K562 (cell line): ENCODE measurements at regions not wholly inside any gene's neighbourhood (a gene's known extent, or its start where the extent isn't known, plus 50 kb on each side); places are given as distances from the start of the nearest gene placed in this dataset.
A peak's percentile ranks its signal among the peaks of the same experiment; 100 is the strongest.

Source experiments
- ATAC-seq: fragments of 200-7000 bp; cut with Tn5 transposase; 3 replicates; pipeline ENCODE4 v1.9.1; 2020; ENCODE audit warnings: moderate library complexity
- BruUV-seq: library from RNA; stranded (reverse); fragments of 400-500 nt; replicated peaks from 2 replicates; lab custom pipeline; 2021; lab: Mats Ljungman, UMichigan
- CTCF ChIA-PET: fragments of 300-600 bp; formaldehyde crosslinking; extraction: SDS; loops from one replicate; lab custom pipeline; 2021; ENCODE audit warnings: low intra/inter-chr PET ratio; lab: Yijun Ruan, JAX
- POLR2A ChIA-PET: fragments of 300-600, 350-650 bp; sonication (Branson Sonifier 250); formaldehyde crosslinking; extraction: SDS; loops from one replicate; lab custom pipeline; 2021; ENCODE audit warnings: antibody characterized with exemption, inconsistent platforms; lab: Yijun Ruan, JAX
- DNase-seq, 4 experiments: peaks; one replicate each; pipeline versions ENCODE4 v3.0.0 to v3.0.0-alpha.2; 2011 to 2018; ENCODE audit warnings: low spot score in 3 of 4, mixed read lengths in 3 of 4; ENCODE audit errors: extremely low read depth in 1 of 4
- FAIRE-seq: peaks from 2 replicates; lab custom pipeline; 2011; peaks lifted over from hg19 to GRCh38; lab: Jason Lieb, UNC
- H2AFZ ChIP-seq: 2 replicates; pipeline ENCODE4 v1.6.0; 2011; ENCODE audit warnings: low read depth, low read length, control low read depth, inconsistent platforms
- H3K27ac ChIP-seq: fragments of 200-600 bp; 3 replicates; pipeline ENCODE4 v1.8.0; 2011; ENCODE audit warnings: low read depth, mild to moderate bottlenecking, control low read depth, inconsistent platforms, low read length, moderate library complexity, mixed read lengths; ENCODE audit errors: extremely low read depth
- H3K27me3 ChIP-seq, 2 experiments: fragments of 300-600 bp in 1 of 2; 2 replicates in 1 of 2; 3 replicates in 1 of 2; pipeline versions ENCODE4 v1.6.0 to v1.8.0; 2011; ENCODE audit warnings: inconsistent platforms in 2 of 2, low read length in 2 of 2, mild to moderate bottlenecking in 1 of 2, mixed read lengths in 1 of 2, moderate library complexity in 1 of 2; ENCODE audit not compliant: control insufficient read depth in 2 of 2, insufficient read depth in 2 of 2
- H3K36me3 ChIP-seq: fragments of 300-600 bp; 3 replicates; pipeline ENCODE4 v1.8.0; 2011; ENCODE audit warnings: mild to moderate bottlenecking, low read length, inconsistent platforms; ENCODE audit not compliant: control insufficient read depth, insufficient read depth
- H3K4me1 ChIP-seq, 2 experiments: fragments of 200-600 bp in 1 of 2; replicated peaks in 1 of 2; 2 replicates in 1 of 2; 3 replicates in 1 of 2; pipeline versions ENCODE4 v1.5.1 to v1.8.0; 2011; ENCODE audit warnings: inconsistent platforms in 2 of 2, low read length in 2 of 2, mild to moderate bottlenecking in 1 of 2, mixed read lengths in 1 of 2, moderate library complexity in 1 of 2; ENCODE audit not compliant: control insufficient read depth in 2 of 2, insufficient read depth in 2 of 2
- H3K4me2 ChIP-seq: 2 replicates; pipeline ENCODE4 v1.6.1; 2011; ENCODE audit warnings: low read length, control low read depth, inconsistent platforms, mixed read lengths; ENCODE audit not compliant: insufficient read depth
- H3K4me3 ChIP-seq: fragments of 200-600 bp; sonication (generic), shearing (Covaris generic); 2 replicates; pipeline ENCODE4 v1.5.1; 2016; ENCODE audit warnings: control low read depth, inconsistent platforms
- H3K79me2 ChIP-seq: fragments of 200-600 bp; 3 replicates; pipeline ENCODE4 v1.8.0; 2011; ENCODE audit warnings: low read length, inconsistent platforms; ENCODE audit not compliant: control insufficient read depth, insufficient read depth
- H3K9ac ChIP-seq, 2 experiments: 2 replicates each; pipeline versions ENCODE4 v1.6.0 to v1.6.1; 2011; ENCODE audit warnings: low read depth in 2 of 2, low read length in 2 of 2, control low read depth in 1 of 2, inconsistent platforms in 1 of 2, mild to moderate bottlenecking in 1 of 2, mixed read lengths in 1 of 2; ENCODE audit not compliant: insufficient read depth in 1 of 2
- H3K9me1 ChIP-seq: one replicate; pipeline ENCODE4 v1.6.0; 2011; ENCODE audit warnings: inconsistent platforms, mild to moderate bottlenecking, low read length, moderate library complexity; ENCODE audit not compliant: control insufficient read depth, insufficient read depth
- H3K9me3 ChIP-seq: replicated peaks from 2 replicates; pipeline ENCODE4 v1.5.1; 2011; ENCODE audit warnings: low read depth, low read length, inconsistent platforms; ENCODE audit not compliant: control insufficient read depth, insufficient read depth
- H4K20me1 ChIP-seq: replicated peaks from 2 replicates; pipeline ENCODE4 v1.6.1; 2011; ENCODE audit warnings: low read length, inconsistent platforms, mixed read lengths; ENCODE audit not compliant: control insufficient read depth, insufficient read depth
- DACH1 ChIP-seq: fragments of 450-650 bp; IDR thresholded peaks from 2 replicates; pipeline ENCODE4 v1.6.1; 2018; ENCODE audit not compliant: partially characterized antibody
- ELF2 ChIP-seq: fragments of 250-450 bp; sonication (Bioruptor Pico); IDR thresholded peaks from 2 replicates; pipeline ENCODE4 v1.5.0; 2021; ENCODE audit warnings: mild to moderate bottlenecking
- FOSL1 ChIP-seq: fragments of 200-800 bp; sonication (Bioruptor generic); conservative IDR thresholded peaks from 2 replicates; pipeline ENCODE4 v1.6.1; 2016; ENCODE audit warnings: missing genetic modification characterization, missing compliant biosample characterization
- HIVEP1 ChIP-seq: fragments of 250-450 bp; sonication (Bioruptor Pico); IDR thresholded peaks from 2 replicates; pipeline ENCODE4 v1.4.0; 2020; ENCODE audit warnings: mild to moderate bottlenecking
- NUFIP1 ChIP-seq: fragments of 450-650 bp; IDR thresholded peaks from 2 replicates; pipeline ENCODE4 v1.6.1; 2018; ENCODE audit not compliant: partially characterized antibody
- RBM34 ChIP-seq: fragments of 200-400 bp; formaldehyde crosslinking; IDR thresholded peaks from 2 replicates; pipeline ENCODE4 v1.6.1; 2018; ENCODE audit warnings: low read length, borderline replicate concordance; ENCODE audit not compliant: insufficient read depth
- SIRT6 ChIP-seq: IDR thresholded peaks from one replicate; pipeline ENCODE4 v1.6.1; 2012; ENCODE audit warnings: low read depth, mild to moderate bottlenecking, control low read depth, inconsistent platforms, low read length, moderate library complexity
- STAT5A ChIP-seq: IDR thresholded peaks from 2 replicates; pipeline ENCODE4 v1.6.1; 2012; ENCODE audit warnings: low read length, inconsistent platforms, borderline replicate concordance
- ZKSCAN1 ChIP-seq: fragments of 150-350 bp; IDR thresholded peaks from 2 replicates; pipeline ENCODE4 v1.6.1; 2016; ENCODE audit warnings: low read depth, low read length
- ZNF445 ChIP-seq: fragments of 250-450 bp; sonication (Bioruptor Pico); IDR thresholded peaks from 2 replicates; pipeline ENCODE4 v1.4.0; 2020; ENCODE audit warnings: low read depth, mild to moderate bottlenecking, moderate library complexity
- ZNF77 ChIP-seq: fragments of 250-450 bp; sonication (Bioruptor Pico); IDR thresholded peaks from 2 replicates; pipeline ENCODE4 v1.5.0; 2020
- WGBS: fragments of 100-300 bp; shearing (Covaris generic); methylation state at CpG from one replicate; pipeline ENCODE4 v1.1.6; 2016; ENCODE audit warnings: low coverage, mixed read lengths; ENCODE audit not compliant: insufficient coverage; ENCODE audit errors: missing lambda C conversion rate; 5-methylcytosine and 5-hydroxymethylcytosine counted together
- in situ Hi-C: fragments of 300-500 bp; cut with MboI; formaldehyde crosslinking; loops from 4 replicates; pipeline ENCODE4 v1.15.0; 2018; ENCODE audit warnings: inconsistent platforms, mixed read lengths
- intact Hi-C: fragments of 100-400 bp; cut with micrococcal nuclease; formaldehyde crosslinking; loops from 2 replicates; pipeline ENCODE4 v1.14.2; 2022
- TF ChIP-seq, protein P1 (sequence below), 3 experiments: IDR thresholded peaks in 2 of 3; conservative IDR thresholded peaks in 1 of 3; 2 replicates each; pipeline ENCODE4 v1.5.1; 2011 to 2012; ENCODE audit warnings: low read length in 3 of 3, mild to moderate bottlenecking in 3 of 3, control low read depth in 2 of 3, improper control_type of control experiment in 1 of 3, inconsistent platforms in 1 of 3, low read depth in 1 of 3, mixed read lengths in 1 of 3, moderate library complexity in 1 of 3; ENCODE audit not compliant: insufficient read depth in 2 of 3
- TF ChIP-seq, protein P2 (sequence below): fragments of 250-450 bp; sonication (Bioruptor Pico); IDR thresholded peaks from 2 replicates; pipeline ENCODE4 v1.4.0; 2020

GRCh38 chr1:30303387-30303786 lies 420.0 kb downstream of the MATN1 start:
- no TSS peak for BruUV-seq
- TF ChIP-seq ZKSCAN1 (peak; percentile 52; the same call in 1 of the 2 replicates), RBM34 (no peak)
- intact Hi-C loops: no loop called here
- no peak for ATAC-seq
- no peak overlapping the region for H3K9ac ChIP-seq
- H3K4me1 ChIP-seq: no peaks in the 10 kb centered on the region
- H3K4me2 ChIP-seq: no peak overlapping the region
- no peak overlapping the region for H2AFZ ChIP-seq
- H3K79me2 ChIP-seq: no peaks in the 10 kb centered on the region
- FAIRE-seq: no peak
- in situ Hi-C loops: no loop called here
- H3K36me3 ChIP-seq: no peaks in the 10 kb centered on the region
- H4K20me1 ChIP-seq: peaks cover 5% of the 10 kb centered on the region; the same call in 1 of the 2 replicates
- ChIA-PET CTCF (no interaction called here), POLR2A (interaction anchor here (0.9 kb wide), 1 partner anchor 17 kb away, joined by 4 read pairs; no protein-coding TSS in a partner anchor)
- 0% methylated on average over 2 of the region's 2 CpGs for WGBS
- H3K27me3 ChIP-seq: 0 out of 5 replicates have a peak, but pooled peaks cover 0 to 6% of the 10 kb centered on the region in 2 experiments
- no peak for DNase-seq
- H3K9me1 ChIP-seq: no peaks in the 10 kb centered on the region
- no peak overlapping the region for H3K27ac ChIP-seq
- no peaks in the 10 kb centered on the region for H3K9me3 ChIP-seq
- no peak overlapping the region for H3K4me3 ChIP-seq

- 0% methylated on average over 5 of the region's 5 CpGs for WGBS
- FAIRE-seq (no peak), ATAC-seq (no peak), DNase-seq (no peak)
- no peak overlapping the region for H2AFZ ChIP-seq
- H3K36me3 ChIP-seq: no peaks in the 10 kb centered on the region
- no peaks in the 10 kb centered on the region for H3K4me1 ChIP-seq
- BruUV-seq: no TSS peak
- no peak overlapping the region for H3K4me2 ChIP-seq
- no peaks in the 10 kb centered on the region for H3K79me2 ChIP-seq
- no peaks in the 10 kb centered on the region for H3K9me3 ChIP-seq
- peaks cover 5% of the 10 kb centered on the region; the same call in 1 of the 2 replicates for H4K20me1 ChIP-seq
- H3K27ac ChIP-seq: no peak overlapping the region
- 0 out of 5 replicates have a peak, but pooled peaks cover 0 to 6% of the 10 kb centered on the region in 2 experiments for H3K27me3 ChIP-seq
- H3K4me3 ChIP-seq: no peak overlapping the region
- H3K9me1 ChIP-seq: no peaks in the 10 kb centered on the region
- H3K9ac ChIP-seq: no peak overlapping the region
- in situ Hi-C loops: no loop called here
- POLR2A ChIA-PET: interaction anchor here (0.9 kb wide), 1 partner anchor 16 kb away, joined by 4 read pairs; no protein-coding TSS in a partner anchor
- intact Hi-C loops: no loop called here
- TF ChIP-seq HIVEP1 (no peak), ELF2 (CRISPR knock-in tag) (no peak), SIRT6 (no peak), NUFIP1 (no peak), STAT5A (no peak), DACH1 (no peak), FOSL1 (no peak), ZNF445 (CRISPR knock-in tag) (no peak), ZNF77 (no peak)
- TF ChIP-seq, protein P1, sequence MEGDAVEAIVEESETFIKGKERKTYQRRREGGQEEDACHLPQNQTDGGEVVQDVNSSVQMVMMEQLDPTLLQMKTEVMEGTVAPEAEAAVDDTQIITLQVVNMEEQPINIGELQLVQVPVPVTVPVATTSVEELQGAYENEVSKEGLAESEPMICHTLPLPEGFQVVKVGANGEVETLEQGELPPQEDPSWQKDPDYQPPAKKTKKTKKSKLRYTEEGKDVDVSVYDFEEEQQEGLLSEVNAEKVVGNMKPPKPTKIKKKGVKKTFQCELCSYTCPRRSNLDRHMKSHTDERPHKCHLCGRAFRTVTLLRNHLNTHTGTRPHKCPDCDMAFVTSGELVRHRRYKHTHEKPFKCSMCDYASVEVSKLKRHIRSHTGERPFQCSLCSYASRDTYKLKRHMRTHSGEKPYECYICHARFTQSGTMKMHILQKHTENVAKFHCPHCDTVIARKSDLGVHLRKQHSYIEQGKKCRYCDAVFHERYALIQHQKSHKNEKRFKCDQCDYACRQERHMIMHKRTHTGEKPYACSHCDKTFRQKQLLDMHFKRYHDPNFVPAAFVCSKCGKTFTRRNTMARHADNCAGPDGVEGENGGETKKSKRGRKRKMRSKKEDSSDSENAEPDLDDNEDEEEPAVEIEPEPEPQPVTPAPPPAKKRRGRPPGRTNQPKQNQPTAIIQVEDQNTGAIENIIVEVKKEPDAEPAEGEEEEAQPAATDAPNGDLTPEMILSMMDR (IDR thresholded peaks at IDR 0.05 in 2 of 3, conservative IDR thresholded peaks at IDR 0.05 in 1 of 3; ENCODE audit: insufficient read depth in 2 of 3, low read depth in 1 of 3, low read length in 3 of 3): no peak
- TF ChIP-seq, protein P2, sequence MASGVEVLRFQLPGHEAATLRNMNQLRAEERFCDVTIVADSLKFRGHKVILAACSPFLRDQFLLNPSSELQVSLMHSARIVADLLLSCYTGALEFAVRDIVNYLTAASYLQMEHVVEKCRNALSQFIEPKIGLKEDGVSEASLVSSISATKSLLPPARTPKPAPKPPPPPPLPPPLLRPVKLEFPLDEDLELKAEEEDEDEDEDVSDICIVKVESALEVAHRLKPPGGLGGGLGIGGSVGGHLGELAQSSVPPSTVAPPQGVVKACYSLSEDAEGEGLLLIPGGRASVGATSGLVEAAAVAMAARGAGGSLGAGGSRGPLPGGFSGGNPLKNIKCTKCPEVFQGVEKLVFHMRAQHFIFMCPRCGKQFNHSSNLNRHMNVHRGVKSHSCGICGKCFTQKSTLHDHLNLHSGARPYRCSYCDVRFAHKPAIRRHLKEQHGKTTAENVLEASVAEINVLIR (CRISPR knock-in tag): no peak
- CTCF ChIA-PET: no interaction called here
These were observed 420.5 kb downstream of the MATN1 start for GRCh38 chr1:30302858-30303257.
